GM18520 (cell line): ENCODE measurements at regions not wholly inside any gene's neighbourhood (a gene's known extent, or its start where the extent isn't known, plus 50 kb on each side); places are given as distances from the start of the nearest gene placed in this dataset.

Experiments used
- ATAC-seq: cut with Tn5 transposase; IDR thresholded peaks from one replicate; pipeline ENCODE4 v1.9.1; 2021; ENCODE audit not compliant: unreplicated experiment

- no peak for ATAC-seq
Observed at GRCh38 chr14:84519836-84520235, 1010.1 kb upstream of the FLRT2 start.

DNA sequence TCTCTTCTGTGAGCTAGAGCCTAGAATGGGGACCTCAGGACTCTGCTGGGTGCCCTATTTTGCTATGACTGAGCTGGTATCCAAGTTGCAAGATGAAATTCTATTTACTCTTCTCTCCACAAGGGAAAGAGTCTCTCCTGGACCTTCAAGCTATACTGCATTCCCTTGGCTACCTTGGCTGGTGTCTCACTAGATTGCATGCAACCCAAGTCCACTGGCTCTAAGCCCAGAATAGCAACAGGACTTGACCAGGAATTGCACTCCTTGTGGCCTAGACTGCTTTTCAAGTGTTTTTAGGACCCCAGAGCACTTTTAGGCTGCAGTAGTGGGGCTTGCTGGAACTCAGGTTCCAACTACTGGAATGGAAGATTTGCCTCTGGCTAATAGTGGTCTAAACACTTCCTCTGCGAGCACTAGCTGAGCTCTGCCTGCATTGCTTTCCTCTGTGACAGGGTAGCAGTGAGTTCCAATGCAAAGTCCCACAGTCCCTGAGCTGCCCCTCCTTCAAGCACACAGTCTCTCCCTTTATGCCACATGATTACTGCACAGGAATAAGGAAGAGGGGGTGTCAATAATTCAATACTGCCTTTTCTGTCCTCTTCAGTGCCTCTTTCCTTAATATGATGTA is 1009.1 kb upstream of the FLRT2 start:
- ATAC-seq, result no peak

DNA sequence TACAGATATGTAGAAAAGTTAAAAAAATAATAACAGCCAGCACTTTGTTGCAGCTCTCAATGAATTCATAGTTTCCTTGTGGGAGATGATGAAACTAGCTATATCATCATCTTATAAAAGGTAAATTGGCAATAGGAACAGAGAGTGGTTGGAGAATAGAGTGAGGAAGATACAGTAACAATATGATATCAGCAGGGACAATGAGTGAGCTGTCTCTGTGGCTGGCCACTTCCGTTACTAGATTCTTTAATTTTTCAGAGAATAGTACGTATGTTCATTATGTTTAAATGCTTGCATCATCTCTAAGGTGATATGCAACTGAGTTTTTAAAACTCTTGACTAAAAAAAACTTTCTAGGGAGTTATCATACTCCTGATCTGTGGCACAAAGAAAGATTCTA is 1006.2 kb upstream of the FLRT2 start:
- no peak for ATAC-seq

GRCh38 chr14:84527706-84528105 is 1002.2 kb upstream of the FLRT2 start:
- ATAC-seq, result no peak

DNA sequence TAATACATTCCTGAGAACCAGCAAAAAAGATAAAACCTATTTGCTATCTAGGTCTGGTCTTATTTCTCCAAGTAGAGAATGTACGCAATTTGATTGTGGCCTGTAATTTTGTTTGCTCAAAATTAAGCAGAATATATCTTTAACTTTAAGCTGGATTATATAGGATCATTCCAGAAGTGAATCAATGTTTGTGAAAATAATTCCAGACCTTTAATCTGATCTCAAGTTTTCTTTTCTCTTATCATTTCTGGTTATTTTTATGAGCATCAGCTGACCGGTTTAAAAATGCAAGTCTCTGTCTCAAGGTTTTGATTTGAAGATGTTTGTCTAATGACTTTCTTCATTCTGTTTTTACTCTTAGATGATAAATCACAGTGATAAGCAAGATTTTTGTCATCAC is 997.9 kb upstream of the FLRT2 start:
- ATAC-seq, result no peak

DNA sequence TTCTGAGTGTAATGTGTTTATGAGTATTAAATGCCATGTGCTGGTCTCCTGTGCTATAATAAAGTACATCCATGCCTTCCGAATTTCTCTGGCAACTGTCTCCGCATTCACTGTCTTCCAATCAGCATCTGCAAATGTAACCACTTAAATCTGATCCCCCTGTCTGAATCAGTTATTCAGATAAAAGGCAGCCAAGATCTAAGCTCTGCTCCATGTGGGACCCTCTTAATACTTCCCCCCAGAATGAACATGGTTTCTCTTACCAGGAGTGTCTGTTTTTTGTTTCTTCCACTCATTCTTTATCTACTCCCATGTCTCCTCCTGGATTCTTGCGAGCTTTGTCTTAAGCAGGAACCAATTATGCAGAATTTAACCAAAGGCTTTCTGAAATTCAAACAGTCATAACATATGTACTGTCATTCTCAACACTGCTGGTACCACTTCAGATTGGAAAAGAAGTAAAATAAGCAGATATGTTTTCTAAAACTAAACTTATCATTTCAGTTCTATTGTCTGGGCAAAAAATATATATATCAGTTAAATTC is 996.7 kb upstream of the FLRT2 start:
- no peak for ATAC-seq

GRCh38 chr14:84533791-84534190 is 996.2 kb upstream of the FLRT2 start:
- ATAC-seq, result no peak

DNA sequence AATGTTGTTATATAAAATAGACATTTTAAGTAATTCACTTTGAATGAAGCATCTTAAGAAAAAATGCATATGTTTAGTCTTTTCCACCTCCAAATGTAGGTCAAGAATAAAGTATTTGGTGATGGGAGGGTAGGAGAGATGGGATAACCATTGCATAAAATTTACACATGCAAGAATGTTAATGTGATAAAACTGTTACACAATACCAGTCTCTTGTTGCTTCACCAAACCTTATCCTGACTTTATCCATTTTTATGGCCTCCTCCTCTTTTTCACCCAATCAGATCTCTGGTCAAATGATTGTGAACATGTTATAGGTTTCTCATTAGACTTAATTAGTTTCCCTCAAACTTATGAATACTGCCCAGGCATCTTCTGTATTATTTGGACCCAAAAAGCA is 994.5 kb upstream of the FLRT2 start:
- no peak for ATAC-seq

DNA sequence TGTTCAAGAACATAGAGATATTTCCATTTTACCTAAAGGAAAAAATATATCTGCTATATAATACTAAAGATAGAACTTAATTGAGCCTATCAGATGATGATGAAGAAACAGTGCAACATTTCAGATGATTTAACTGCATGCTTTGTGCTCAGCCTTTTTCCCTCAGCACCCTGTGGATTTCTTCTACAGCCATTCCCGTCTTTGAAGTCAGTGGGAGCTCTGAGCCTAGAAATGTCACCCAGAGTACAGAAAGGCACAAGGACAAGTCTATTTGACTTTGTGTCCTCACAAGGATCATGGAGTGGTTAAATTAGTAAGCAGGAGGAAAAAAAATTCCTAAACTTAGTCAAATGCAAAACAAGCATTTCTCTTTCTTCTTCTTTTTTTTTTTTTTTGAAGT is 994.0 kb upstream of the FLRT2 start:
- ATAC-seq, result no peak

- ATAC-seq, result no peak
Observed at GRCh38 chr14:84541018-84541417, 988.9 kb upstream of the FLRT2 start.

DNA sequence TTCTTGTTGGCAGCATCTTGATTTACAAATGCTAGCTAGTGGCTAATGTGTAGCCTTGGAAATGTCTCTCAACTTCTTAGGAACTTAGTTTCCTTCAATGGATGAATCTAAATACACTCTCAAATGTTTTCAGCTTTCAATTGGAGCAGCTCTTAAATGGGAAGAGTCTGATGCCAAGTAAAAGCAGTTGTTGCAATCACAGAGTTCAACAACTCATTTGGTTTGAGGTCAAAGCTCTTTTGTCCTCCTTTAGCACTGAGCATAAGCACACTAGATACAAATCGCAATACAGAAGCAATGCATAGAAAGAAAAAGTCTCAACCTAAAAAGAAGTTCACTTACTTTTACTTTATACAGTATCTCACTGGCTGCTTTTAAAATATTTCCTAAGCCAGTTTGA is 986.1 kb upstream of the FLRT2 start:
- no peak for ATAC-seq

DNA sequence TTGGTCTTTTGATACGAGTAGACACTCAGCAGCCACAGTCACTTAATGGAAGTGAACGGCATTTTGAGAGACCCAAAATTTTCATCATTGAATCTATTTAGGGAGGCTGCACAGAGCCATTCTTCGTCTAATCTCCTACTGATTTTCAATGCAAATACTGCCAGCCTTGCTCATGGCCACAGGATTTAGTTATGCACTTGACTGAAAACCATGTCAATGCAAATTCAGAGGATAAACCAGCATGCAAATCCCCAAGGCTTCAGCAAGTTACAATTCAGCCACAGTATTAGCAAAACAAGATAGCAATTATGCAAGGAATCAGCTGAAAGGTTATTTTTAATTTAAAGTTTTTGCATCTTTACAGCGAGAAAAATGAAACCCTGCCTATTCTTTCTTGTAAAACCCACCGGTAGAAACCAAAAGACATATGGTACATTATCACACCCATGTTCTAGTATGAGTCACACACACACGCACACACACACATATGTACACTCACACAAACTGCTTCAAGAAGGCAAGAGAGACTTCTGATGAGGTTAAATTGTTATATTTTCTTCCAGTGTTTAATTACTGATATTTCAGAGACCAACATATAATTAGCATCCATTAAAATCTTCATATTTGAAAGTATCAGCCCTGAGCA is 985.3 kb upstream of the FLRT2 start:
- no peak for ATAC-seq

GRCh38 chr14:84546236-84546635 is 983.7 kb upstream of the FLRT2 start:
- ATAC-seq, result no peak

DNA sequence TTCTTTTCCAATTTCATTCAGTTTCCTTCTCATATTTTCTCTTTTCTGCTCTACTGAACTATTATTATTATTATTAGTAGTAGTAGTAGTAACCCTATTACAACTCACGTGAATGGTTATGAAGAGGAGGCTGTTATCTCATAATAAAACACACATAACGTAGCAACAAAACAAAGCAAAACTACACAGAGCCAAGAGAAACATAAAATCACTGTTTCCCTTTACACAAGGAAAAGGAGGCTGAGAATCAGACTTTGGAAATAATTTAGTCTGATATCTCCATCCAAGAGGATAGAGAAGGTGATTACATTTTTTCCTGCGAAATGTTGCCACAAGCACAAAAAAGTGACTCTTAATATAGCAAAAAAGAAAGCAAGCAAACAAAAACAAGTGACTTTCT is 975.8 kb upstream of the FLRT2 start:
- ATAC-seq, result no peak

- ATAC-seq, result no peak
Observed at GRCh38 chr14:84555493-84555892, 974.5 kb upstream of the FLRT2 start.

DNA sequence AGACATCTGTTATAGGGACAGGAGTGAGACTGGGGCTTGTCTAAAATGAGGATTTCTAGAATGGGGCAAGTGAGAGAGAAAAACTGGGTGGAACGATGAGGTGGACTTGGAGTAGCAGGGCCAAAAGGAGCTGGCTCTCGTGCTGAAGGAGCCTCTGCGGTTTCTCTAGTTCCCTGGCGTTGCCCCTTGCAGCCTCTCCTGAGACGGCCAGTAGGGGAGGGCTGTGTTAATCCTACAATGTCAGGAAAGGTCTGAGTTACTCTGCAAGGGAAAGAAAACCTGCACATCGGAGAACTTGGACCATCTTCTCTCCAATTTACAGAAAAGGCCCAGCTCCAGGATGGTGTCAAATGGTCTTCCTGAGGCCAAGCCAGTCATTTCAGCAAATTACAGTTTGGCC is 963.8 kb upstream of the FLRT2 start:
- ATAC-seq, result no peak

DNA sequence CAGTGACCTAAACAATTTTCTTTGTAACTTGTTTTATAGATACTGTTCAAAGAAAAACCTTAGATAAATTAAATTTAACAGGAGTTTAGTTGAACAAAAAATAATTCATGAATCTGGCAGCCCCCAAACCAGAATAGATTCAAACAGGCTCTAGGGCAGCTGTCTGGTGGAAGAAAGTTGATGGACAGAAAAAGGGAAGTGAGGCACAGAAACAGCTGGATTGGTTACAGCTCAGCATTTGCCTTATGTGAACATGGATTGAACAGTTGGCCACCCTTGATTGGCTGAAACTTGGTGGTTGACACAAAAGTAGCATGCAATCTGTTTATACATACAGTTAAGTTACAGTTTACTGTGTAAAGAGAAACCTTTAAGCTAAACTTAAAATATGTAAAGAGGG is 954.3 kb upstream of the FLRT2 start:
- ATAC-seq, result no peak

- no peak for ATAC-seq
Observed at GRCh38 chr14:84579292-84579691, 950.7 kb upstream of the FLRT2 start.

DNA sequence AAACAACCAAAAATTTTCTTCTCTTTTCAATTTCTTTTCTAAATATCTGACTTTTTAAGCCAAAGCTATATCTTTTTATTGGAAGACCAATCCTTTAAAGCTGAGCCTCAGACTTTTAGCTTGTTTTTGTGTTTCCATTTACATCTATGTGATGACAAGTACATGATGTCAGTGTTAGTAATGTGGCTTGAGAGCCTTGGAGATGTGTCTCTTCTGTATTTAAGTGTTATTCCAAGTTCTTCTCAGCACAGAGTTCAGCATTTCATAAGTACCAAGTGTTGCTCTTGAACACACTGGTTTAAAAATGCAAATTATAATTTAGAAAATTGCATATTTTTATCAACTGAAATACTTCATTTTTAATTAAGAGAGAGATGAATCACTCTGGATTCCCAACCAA is 948.9 kb upstream of the FLRT2 start:
- ATAC-seq, result no peak

DNA sequence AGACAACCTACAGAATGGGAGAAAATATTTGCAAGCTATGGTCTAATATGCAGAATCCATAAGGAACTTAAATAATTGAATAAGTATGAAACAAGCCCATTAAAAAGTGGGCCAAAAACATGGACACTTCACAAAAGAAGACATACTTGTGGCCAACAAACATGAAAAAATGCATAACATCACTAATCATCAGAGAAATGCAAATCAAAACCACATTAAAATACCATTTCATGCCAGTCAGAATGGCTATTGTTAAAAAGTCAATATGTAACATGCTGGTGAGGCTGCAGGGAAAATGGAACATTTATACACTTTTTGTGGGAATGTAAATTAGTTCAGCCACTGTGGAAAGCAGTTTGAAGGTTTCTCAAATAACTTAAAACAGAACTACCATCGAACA is 945.4 kb upstream of the FLRT2 start:
- ATAC-seq, result no peak

GRCh38 chr14:84591827-84592445 is 938.0 kb upstream of the FLRT2 start:
- no peak for ATAC-seq

- ATAC-seq, result no peak
Observed at GRCh38 chr14:84592770-84593169, 937.2 kb upstream of the FLRT2 start.
